Activated CD4-positive, alpha-beta T cell treated with anti-CD3 and anti-CD28 coated beads, Interleukin-2, amount 50 U/mL, for 1 hour (primary cell): ENCODE measurements at regions not wholly inside any gene's neighbourhood (a gene's known extent, or its start where the extent isn't known, plus 50 kb on each side); places are given as distances from the start of the nearest gene placed in this dataset.

Source experiments
- DNase-seq: peaks from one replicate; pipeline ENCODE4 v3.0.0-alpha.2; 2020

DNA sequence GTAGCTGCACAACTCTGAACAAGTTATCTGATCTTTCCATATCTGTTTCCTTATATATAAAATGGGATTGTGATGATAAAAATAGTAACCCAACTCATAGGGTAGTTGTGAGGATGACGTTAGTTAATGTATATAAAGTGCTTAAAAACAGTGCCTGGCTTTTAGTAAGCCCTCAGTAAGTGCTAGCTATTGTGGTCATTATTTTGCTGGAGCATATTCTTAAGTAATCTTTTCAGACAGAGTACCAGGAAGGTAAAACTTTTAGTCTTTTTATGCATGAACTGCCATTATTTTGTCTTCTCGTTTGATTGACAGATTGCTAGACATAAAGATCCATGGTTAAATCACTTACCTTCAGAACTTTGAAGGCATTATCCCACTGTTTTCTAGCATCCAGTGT, 62.5 kb upstream of the SIM2 start:
- DNase-seq: no peak

GRCh38 chr21:36639769-36640168, 59.1 kb upstream of the SIM2 start:
- DNase-seq: no peak

GRCh38 chr21:36640174-36640720, 58.7 kb upstream of the SIM2 start:
- no peak for DNase-seq

DNA sequence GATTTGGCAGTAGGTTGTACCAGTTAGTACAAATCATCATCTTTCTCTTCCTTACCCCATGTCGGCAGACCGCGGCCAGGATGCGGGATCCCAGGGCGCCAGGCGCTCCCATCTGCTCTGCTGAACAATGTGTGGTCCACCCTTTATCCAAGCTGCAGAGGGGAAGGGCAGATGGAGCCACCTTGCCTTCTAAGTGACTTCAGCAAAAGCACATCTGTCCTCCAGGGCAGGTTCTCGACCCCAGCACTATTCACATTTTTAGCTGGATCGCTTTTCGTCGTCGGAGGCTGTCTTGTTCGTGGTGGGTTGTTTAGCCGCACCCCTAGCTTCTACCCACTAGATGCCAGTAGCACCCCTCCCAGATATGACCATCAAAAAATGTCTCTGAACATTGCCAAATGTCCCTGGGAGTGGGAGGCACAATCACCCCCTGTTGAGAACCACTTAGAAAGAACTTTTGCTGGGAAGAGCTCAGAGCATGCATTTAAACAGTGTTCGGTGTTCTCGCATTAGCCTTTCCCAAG, 58.1 kb upstream of the SIM2 start:
- DNase-seq: no peak

DNA sequence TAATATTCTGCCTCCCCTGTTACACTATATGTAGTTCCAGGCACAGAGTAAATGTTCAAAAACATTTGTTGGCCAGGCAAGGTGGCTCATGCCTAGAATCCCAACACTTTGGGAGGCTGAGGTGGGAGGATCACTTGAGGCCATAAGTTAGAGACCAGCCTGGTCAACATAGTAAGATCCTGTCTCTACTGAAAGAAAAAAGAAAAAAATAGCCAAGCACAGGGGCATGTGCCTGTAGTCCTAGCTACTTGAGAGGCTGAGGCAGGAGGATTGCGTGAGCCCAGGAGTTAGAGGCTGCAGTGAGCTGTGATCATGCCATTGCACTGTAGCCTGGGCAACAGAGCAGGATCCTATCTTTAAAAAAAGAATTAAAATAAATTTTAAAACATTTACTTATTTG, 57.6 kb upstream of the SIM2 start:
- DNase-seq: no peak

GRCh38 chr21:36641886-36642285, 57.0 kb upstream of the SIM2 start:
- no peak for DNase-seq

- no peak for DNase-seq
Measured at GRCh38 chr21:36642777-36643176, 56.1 kb upstream of the SIM2 start.

DNA sequence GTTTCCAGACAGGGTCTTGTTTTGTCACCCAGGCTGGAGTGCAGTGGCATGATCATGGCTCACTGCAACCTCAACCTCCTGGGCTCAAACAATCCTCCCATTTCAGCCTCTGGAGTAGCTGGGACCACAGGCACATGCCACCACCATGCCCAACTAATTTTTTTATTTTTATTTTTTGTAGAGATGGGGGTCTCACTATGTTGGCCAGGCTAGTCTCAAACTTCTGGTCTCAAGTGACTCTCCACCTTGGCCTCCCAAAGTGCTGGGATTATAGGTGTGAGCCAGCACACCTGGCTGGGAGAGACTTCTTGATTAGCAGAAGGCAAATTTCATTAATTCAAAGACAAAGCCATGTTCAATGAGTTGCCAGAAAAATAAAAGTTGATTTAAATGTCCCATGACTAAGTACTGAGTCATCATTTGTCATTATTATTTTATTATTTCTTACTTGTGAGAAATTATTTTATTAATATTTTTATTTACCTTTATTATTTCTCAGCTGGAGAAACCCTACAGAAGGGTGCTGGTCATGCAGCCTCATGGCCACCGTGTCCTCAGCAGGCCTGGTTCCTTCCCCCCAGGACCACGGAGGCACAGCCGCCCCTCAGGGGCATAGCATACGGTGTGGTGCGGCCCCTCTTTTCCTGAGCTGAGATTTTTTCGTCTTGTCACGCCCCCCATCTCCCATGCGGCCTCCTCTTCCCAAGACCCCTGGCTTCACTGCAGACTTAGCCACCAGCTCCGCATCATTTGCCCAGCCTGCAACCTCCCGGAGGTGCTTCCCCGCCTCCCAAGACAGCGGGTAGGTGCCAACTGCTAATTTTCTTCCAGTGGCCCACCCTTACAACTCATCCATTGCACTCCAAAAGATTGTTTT, 55.3 kb upstream of the SIM2 start:
- no peak for DNase-seq

DNA sequence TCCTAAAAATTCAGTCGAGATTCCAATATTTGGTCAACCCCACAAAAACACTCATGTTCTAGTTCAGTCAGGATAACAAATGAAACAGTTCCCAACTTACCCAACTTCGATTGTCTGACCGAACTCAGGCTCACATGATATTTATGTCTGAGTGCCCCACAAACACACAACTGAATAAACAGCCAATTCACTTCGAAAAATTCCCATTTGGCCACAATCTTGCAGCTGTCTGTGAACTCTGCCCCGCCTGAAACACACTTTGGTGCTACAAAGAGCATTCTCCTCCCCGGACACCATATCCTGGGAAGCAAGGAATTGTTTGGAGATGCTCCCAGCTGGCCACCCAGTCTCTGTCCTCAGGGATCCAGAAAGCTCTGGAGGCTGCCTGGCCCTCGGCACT, 52.9 kb upstream of the SIM2 start:
- no peak for DNase-seq

- no peak for DNase-seq
Measured at GRCh38 chr21:36646645-36647044, 52.3 kb upstream of the SIM2 start.

GRCh38 chr21:36647279-36648093, 51.4 kb upstream of the SIM2 start:
- no peak for DNase-seq
